GM03348 (cell line): ENCODE measurements at regions not wholly inside any gene's neighbourhood (a gene's known extent, or its start where the extent isn't known, plus 50 kb on each side); places are given as distances from the start of the nearest gene placed in this dataset.

Source experiments
- DNase-seq: peaks from one replicate; pipeline ENCODE4 v3.0.0; 2012; ENCODE audit warnings: low spot score

DNA sequence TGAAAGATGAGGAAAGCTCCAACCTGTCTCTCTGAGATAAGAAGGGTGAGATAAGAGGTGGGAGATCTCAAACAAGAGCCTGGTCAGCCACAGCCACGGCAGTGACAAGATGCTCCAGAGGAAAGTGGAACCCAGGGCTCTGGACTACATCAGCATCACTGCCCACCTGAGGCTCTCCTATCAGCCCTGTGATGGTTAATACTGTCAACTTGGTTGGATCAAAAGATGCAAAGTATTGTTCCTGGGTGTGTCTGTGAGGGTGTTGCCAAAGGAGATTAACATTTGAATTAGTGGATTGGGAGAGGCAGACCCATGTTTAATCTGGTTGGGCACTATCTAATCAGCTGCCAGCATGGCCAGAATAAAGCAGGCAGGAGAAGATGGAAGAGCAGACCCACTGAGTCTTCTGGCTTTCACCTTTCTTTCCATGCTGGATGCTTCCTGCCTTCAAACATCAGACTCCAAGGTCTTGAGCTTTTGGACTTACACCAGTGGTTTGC, 476.6 kb upstream of the NBEA start:
- no peak for DNase-seq

DNA sequence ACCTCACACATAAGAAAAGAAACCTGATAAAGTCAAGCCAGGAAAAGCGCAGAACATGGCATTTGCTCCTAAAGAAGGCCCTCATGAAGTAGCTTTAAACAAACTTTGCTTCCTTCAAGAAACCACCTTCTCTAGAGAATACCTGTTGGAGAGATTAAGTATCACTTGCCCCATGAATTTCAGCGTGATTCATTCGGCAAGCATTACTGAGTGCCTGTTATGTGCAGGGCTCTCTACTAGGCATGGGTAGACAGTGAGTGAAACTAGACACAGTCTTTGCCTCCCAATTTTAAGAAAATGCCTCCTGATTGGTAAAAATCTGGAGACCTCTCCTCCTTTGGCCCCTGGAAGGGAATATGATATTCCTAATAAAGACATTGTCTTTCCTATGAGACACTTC, 475.8 kb upstream of the NBEA start:
- no peak for DNase-seq

DNA sequence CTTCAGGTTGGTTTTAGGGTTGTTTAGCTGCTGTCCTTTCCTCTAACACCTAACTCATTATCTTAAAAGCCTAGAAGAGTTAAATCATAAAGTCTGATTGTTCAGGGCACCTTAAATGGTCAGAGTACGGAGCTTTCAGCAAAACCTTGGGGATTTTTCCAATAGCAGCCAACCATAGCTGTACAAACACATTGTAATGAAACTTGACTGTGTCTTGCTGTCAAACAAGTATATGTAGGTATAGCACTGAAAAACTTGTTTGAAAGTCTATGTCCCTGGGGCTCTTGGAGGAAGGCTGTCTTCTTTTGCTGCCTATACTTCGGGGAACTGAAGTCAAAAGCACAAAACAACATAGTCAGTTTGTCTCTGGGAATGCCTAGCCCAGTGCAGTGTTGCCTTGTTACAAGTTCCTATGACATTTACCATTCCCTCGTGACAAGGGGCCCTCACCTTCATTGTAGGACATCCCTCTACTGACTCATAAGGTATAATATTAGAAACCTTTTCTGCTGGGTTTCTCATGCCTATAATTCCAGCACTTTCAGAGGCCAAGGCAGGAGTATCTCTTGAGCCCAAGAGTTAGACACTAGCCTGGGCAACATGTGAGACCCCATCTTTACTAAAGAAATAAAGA, 474.5 kb upstream of the NBEA start:
- no peak for DNase-seq

DNA sequence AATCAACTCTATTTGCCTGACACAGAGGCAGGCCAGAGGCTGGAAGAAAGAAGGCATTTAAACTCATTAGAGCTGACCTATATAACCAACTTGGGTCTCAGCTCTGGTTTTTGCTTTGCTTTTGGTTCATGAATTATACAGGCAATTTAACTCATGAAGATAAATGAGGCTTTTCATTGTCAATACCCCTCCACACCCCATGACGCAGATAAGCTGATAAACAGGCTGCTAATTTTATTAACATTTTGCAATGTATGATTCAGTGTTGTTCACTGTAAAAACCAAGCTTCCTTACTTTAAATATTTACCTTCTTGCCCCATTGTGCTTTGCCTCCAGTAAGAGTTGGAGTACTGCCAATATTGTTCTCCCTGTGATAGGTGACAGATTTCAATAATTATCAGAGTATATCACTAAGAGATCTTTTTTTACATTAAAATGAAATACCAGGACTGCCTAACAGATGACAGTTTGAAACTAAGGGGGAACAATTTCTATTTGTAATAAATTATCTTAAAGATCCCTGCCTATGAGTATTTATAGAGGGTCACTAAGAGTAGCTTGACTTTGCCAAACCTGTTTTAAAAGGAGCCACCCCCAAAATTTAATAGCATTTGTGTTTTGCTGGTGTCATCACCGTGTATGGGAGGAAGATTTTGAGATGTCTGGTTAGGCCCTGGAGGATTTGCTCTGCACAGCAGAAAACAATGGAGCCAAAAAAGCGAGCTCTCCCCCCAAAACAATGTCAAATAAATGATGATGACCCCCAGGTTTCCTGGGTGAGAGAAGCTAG, 472.7 kb upstream of the NBEA start:
- no peak for DNase-seq

DNA sequence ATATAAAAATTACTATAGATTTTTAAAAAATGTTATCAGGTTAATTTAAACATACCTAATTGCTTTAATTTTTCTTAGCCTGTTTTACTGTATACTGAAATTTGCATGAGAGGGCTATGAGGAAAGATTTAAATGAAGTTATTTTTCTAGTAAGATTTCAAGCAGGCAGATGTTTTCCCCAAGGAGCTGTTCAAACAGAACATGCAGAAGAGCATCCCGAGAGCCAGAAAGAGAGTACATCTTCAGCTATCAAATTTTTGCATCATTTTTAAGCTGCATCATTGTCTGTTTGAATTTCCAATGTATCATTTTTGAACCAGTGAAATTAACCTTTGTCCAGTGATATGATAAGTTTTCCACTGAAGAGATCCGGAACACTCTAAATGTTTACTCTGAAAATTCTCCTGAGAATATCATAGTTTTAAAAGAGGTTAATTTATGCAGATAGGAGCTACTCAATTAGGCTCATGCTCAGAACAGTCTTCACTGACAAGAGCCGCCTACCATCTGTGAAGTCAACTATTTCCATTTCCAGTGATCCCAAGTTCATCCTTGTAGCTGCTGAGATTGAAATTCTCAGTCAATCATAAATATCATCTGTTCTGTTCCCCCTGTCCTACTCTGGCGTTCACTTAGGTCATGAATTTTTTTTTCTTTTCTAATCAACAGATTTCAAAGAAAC, 467.7 kb upstream of the NBEA start:
- DNase-seq = no peak

DNA sequence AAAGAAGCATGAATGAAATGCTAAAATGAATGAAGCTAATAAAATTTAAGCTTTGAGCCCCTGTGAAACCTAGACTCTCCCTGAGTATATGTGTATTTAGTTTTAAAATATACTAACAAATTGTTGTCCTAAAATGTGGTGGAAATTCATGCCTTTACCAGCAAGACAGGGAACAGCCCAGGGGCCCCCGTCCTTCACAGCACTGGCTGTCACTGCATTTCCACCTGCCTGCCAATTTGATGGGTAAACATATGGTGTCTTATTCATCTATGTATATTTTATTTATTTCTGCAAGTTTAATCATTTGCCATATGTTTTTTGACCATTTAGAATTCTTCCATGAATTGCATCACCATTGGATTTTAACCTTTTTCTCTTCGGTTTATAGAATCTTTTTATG, 463.7 kb upstream of the NBEA start:
- DNase-seq = no peak

DNA sequence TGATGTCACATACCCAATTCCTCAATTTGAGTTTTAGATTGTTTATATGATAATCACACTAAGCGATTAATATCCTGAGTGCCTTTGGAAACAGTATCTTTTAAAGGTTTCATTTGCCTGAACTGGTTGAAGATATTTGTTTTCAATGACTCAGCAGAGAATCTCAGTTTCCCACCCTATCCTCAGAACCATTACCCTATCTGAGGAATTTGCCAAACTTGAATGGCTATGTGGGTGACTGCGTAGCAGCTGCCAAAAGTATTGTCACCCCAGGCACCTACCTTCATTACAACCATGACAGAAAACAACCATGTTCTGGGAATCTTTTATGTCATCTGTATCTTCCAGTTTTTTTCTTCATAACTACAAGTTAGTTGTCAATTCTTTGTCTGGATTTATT, 440.1 kb upstream of the NBEA start:
- DNase-seq = no peak

DNA sequence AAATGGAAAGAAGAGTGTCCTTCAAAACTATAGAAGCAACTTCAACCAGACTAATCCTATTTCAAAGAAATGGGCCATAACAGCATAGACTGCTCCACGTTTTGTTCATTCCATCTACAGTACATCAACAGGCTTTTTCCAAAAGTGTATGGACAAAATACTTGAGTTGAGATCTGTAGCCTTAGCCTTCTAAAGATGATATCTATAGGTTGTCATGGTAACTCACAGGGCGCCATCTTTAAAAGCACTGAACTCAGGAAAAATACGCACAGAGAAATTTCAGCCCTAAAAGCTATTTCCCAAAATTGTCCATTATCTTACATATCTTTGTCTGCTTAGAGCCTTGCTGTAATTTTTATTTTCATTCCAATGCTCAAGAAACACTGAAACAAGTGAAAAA, 439.4 kb upstream of the NBEA start:
- no peak for DNase-seq

DNA sequence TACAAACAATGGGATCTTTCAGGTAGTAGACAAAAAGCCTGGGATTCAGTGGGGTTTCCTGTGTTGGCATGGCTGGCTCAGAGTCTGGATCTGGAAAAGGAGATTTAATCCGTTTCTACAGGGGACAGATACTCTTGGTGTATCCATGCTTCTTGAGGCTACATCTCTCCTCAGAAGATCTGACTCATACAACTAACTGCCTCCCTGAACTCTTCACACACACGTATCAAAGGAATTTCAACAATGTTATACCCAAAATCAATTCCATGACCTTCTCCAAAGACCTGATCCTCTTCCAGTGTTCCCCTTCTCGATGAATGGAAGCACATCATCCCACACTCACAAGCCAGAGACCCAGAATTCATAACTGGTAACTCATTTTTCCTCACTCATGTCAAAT, 435.3 kb upstream of the NBEA start:
- peak; percentile 10 for DNase-seq

DNA sequence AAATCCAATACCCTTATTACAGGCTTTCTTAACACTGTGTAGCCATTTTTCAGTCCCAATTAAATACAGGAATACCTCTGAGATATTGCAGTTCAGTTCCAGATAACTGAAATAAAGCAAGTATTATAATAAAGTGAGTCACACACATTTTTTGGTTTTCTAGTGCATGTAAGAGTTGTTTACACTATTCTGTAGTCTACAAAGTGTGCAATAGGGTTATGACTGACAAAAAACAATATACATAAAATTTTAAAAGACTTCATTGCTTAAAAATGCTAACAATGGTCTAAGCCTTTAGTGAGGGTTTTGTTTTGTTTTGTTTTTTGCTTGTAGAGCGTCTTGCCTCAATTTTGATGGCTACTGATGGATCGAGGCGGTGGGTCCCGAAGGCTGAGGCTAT, 434.4 kb upstream of the NBEA start:
- DNase-seq = no peak

DNA sequence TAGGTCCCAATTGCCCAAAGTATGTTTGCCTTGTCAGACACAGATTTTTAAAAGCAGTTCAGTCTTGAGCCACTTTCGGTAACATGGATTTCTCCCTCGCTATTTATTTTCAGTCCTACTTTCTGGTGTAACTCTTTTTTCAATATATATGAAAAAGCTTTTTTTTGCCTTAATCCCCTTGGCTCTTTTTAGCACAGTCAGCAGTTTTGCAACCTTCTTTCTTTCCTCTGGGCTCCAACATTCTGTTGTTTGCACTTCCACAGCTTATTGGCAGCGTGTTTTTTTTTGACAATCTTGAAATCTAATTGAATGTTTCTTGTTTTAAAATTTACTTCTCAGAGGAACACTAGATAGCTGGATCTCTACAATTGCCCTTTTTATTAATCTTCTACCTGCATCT, 429.3 kb upstream of the NBEA start:
- no peak for DNase-seq

DNA sequence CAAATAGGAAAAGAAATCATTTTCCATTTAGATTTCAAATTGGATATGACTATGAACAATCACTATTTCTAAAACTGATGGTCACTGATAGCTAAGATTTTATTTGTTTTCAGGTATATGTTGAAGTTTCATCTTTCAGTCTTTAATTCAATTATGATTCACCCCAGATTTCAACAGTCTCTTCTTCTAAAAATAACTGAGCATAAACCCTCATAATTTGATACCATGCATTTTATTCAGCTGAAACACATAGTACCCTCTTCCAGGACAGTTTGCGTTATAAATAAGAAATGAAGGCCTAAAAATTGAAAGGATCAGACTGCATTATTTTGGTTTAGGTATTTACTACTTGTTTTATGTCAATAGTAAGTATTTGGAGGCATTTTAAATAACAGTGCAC, 428.5 kb upstream of the NBEA start:
- peak; percentile 12 for DNase-seq

DNA sequence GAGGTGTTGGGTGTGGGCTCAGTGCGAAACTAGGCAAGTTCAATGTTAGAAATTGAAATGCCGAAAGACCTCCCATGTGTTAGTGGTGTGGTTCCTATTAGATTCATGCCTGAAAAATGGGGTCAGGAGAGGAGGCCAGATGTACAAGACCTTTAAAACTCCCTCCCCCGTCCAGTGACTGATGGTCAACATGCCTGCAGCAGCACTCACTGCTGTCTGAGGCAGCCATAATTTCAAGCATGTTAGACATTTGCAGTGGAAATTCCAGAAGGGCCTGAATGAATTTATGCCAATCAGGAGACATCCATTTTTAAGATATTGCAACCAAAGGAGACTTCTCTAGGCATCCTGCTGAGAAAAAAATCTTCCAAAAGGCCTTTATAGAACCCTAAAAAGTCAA, 426.9 kb upstream of the NBEA start:
- no peak for DNase-seq

DNA sequence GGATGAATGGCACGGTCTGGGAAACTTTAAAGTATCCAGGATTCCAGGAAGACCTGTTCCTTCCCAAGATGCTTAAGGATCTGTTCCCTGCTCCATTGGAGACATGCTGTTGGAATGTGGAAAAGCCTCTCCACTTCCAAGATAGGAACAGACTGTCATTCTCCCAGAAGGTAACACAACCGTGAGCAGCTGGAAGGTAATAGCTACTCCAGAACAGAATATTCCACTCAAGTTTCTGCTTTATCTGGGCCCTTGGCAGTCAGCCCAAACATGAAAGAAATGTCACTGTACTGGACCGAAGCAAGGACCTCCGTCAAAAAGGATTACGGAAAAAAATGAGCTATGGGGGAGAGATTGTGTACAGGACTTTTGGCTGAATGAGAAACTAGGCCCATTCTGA, 420.9 kb upstream of the NBEA start:
- DNase-seq = no peak

DNA sequence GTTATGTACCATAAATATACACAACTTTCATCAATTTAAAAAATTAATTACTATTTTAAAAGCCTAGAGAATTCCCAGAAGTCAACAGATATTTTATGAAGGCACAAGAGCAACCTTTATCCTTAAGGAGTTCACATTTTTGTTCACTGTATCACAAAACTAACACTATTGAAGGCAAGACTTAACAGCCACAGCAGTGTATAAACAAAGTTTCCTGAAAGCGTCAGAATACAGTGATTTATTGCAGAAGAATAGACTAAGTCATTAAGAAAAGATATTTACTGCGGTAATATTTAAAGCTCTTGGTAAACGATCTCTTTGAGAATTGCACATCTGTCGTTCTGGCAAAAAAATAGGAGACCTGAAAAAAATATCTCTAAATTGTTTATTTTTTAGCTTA, 419.3 kb upstream of the NBEA start:
- DNase-seq = no peak

DNA sequence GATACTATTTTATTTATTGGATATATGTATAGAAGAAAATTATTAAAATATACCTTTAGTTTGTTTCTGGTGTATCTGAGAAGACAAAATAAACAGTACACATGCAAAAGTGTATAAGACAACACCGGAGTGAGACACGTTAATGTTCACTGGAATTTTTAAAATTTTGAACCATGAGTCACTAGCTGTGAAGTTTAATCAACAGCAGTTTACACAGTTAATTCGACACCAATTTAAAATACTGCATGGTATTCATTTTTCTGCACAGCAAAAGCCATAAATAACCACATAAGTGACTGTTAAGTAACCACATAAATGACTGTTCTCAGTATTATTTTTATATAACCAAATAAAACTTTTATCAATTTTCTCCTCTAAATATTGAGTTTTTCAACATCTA, 418.7 kb upstream of the NBEA start:
- DNase-seq = peak; percentile 18

DNA sequence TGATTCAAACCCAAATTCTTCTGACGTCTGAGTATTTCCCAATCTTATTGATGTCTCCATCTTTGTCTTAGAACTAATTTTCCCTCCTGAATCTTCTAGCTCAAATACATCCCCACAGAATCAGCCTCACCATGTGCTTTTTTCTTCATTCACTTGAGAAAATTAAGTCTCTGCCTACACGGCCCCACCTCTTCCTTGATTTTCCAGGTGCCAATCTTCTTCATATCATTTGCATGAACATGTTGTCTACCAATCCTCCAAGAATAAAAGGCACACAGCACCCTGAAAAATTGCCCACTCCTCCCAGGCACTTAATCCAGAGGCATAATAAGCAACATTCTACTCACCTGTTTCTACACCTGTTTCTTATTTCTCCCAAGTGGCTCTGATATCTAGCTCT, 408.1 kb upstream of the NBEA start:
- DNase-seq = no peak

DNA sequence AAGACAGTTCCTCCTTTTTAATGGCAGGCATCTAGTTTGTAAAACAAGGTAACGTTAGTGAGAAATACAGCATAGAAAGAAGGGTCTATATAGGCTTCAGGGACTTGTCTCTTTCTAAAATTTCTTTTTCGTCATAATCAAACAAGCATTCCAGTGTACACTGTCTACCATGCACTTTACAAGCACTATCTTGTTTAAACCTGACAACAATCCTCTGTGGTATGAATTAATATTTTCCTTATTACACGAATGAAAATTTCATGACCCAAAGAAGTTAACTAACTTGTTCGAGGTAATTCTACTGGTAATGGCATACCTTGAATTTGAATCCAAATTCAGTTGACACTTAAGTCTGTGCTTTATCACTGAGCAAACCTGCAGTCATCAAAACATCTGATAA, 399.7 kb upstream of the NBEA start:
- no peak for DNase-seq

DNA sequence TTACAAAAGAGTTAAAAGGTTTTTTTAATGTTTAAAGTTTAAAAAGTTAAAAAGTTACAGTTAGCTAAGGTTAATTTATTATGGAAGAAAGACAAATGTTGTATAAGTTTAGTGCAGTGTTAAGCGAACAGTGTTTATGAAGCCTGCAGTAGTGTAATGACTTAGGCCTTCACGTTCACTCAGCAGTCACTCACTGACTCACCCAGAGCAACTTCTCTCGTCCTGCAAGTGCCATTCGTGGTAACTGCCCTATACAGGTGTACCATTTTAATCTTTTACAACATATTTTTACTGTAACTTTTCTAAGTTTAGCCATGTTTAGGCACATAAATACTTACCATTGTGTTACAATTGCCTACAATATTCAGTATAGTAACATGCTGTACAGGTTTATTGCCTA, 398.2 kb upstream of the NBEA start:
- no peak for DNase-seq

DNA sequence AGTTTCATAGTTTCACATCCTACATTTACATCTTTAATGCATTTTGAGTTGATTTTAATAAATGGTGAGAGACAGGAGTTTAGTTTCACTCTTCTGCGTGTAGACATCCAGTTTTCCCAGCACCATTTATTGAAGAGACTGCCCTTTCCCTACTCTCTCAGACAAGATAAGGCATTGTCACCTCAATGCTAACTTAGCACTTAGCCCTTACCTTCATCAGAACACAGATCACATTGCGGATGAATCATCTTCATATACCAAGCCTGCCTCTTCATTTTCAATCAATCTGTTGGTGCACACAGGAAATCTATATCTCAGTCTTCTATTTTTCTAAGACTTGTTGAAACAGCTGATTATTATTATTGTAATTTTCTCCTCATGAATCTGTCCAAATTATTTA, 396.6 kb upstream of the NBEA start:
- DNase-seq = no peak

DNA sequence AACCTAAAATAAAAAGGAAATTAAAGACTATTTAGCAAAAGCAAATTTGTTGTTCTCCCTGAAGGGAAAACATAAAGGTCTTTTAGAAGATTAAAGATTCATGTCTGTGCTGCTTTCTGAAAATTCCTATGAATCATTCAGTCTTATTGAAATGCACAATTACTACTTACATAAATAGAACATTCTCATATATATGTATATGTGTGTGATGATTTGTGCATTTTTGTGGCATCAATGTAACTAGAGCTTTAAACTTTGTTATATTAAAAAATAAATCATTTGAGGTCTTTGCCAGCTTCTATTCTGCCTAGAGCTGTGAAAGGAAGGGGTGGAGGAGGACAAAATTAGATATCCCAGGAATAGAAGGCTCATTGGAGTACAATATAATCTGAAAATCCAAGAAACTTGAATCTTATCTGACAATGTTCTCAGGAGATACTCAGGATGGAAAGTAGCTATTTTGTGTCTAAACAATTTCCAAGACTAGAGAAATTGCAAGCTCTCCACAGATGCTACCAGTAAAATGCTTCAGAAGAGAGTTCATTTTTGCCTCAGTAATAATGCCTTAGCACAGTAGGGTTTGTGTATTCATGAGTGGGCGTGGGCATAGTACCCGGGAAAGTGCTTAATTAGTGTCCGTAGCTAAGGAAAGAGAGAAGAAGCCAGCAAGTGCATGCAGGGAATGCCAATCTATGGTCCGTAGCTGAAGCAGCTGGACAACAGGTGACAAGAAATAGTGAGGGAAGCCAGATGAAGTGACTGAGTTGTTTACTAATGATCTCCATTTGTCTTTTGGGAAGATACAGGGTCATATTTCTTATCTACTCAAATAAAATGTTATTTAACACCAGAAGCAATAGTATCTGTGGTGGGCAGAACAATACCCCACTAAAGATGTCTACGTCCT, 395.5 kb upstream of the NBEA start:
- no peak for DNase-seq

DNA sequence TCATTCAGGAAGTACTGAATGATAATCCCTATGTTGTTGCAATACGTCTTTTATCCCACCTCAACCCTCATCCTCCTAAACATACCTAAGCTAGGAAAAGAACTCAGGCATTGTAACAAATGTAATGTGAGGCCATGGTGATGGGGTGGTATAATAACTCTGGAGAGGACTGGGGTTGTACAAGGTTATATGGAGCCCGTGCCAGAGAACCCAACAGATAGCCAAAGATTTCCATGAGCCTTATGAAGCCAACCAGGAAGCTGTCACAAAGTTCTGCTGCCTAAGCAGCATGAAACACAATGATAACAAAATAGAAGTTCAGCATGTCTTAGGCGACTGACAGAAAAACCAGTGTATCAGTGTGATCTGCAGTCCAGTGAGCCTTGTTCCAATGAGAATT, 394.1 kb upstream of the NBEA start:
- DNase-seq = no peak
